ENCODE measurements at regions not wholly inside any gene's neighbourhood (a gene's known extent, or its start where the extent isn't known, plus 50 kb on each side); places are given as distances from the start of the nearest gene placed in this dataset.
"Not testable (repeated sequence)": the region's sequence is repeated elsewhere in the genome, so short reads cannot be mapped to it uniquely, and the experiment has no call there.

DNA sequence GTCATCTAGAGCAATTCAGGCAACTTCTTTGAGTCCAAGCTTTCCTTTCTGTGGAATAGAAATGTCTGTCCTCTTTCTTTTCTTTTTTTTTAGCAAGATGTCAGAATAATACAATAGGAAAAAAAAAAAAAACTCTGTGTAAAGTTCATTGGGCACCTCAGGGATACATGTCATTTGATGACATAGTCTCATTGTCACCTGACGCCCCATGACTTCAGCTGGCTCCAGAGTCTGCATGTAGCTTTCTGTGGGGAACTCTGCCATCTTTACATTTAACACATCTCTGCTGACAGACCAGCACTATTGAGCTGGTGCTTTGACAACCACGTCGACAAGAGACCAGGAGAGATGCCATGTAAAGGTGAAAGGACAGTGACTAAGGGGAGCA, 172.5 kb upstream of the KLF7 start:
- no peaks in the 10 kb centered on the region for H3K27me3 ChIP-seq (ENCODE audit: control insufficient read depth, insufficient read depth, low read length)
- no CpG with 5 or more reads among the region's 3 CpGs for WGBS (ENCODE audit: insufficient coverage, insufficient read length)
- H3K9me3 ChIP-seq (ENCODE audit: control insufficient read depth, insufficient read depth, low read length) = no peaks in the 10 kb centered on the region
- no peak overlapping the region for H3K27ac ChIP-seq (ENCODE audit: low read length)
- no peaks in the 10 kb centered on the region for H3K36me3 ChIP-seq (ENCODE audit: control insufficient read depth, insufficient read depth, low read length)
- H3K4me1 ChIP-seq (ENCODE audit: control insufficient read depth, insufficient read depth, low read length) = peaks cover 4% of the 10 kb centered on the region; the same call in 1 of the 2 replicates
- H3K4me3 ChIP-seq (ENCODE audit: low read length) = no peak overlapping the region
- DNase-seq (ENCODE audit: low read depth, low spot score) = no peak

- H3K27ac ChIP-seq (ENCODE audit: low read length) = no peak overlapping the region
- no peaks in the 10 kb centered on the region for H3K9me3 ChIP-seq (ENCODE audit: control insufficient read depth, insufficient read depth, low read length)
- DNase-seq (ENCODE audit: low read depth, low spot score) = no peak
- no peaks in the 10 kb centered on the region for H3K27me3 ChIP-seq (ENCODE audit: control insufficient read depth, insufficient read depth, low read length)
- no peak overlapping the region for H3K4me3 ChIP-seq (ENCODE audit: low read length)
- no peaks in the 10 kb centered on the region for H3K36me3 ChIP-seq (ENCODE audit: control insufficient read depth, insufficient read depth, low read length)
- peaks cover 4% of the 10 kb centered on the region; the same call in 1 of the 2 replicates for H3K4me1 ChIP-seq (ENCODE audit: control insufficient read depth, insufficient read depth, low read length)
- whole genome bisulfite sequencing (ENCODE audit: insufficient coverage, insufficient read length) = no CpG with 5 or more reads among the region's 3 CpGs
Observed at GRCh38 chr2:207338610-207339009, 172.9 kb upstream of the KLF7 start.

- Histone ChIP-seq H3K36me3 (ENCODE audit: control insufficient read depth, insufficient read depth, low read length) (no peaks in the 10 kb centered on the region), H3K4me1 (ENCODE audit: control insufficient read depth, insufficient read depth, low read length) (peaks cover 4% of the 10 kb centered on the region; the same call in 1 of the 2 replicates), H3K27me3 (ENCODE audit: control insufficient read depth, insufficient read depth, low read length) (no peaks in the 10 kb centered on the region), H3K27ac (ENCODE audit: low read length) (no peak overlapping the region), H3K9me3 (ENCODE audit: control insufficient read depth, insufficient read depth, low read length) (no peaks in the 10 kb centered on the region), H3K4me3 (ENCODE audit: low read length) (no peak overlapping the region)
- WGBS (ENCODE audit: insufficient coverage, insufficient read length) = no CpG with 5 or more reads among the region's 9 CpGs
- no peak for DNase-seq (ENCODE audit: low read depth, low spot score)
Observed at GRCh38 chr2:207341112-207341750, 175.5 kb upstream of the KLF7 start.

DNA sequence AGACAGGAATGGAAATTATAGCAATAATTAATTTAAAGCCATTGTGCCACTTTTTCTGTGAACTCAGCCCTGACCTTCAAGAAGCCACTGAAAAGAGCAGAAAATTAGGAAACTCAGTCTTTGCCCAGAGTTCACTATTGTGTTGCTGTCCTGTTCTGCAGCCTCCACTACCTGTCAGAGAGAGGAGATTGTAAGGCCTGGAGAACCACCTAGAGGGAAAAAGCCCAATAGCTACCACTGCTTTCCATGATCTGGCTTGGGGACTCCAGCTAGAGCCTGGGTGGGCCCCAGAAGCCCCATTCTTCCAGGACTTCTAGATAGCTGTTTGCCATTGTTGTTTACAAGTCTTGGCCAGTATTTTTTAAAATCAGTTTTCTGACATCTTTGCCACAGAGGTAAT, 176.1 kb upstream of the KLF7 start:
- peaks cover 4% of the 10 kb centered on the region; the same call in 1 of the 2 replicates for H3K4me1 ChIP-seq (ENCODE audit: control insufficient read depth, insufficient read depth, low read length)
- H3K36me3 ChIP-seq (ENCODE audit: control insufficient read depth, insufficient read depth, low read length) = no peaks in the 10 kb centered on the region
- peak; percentile 20 for DNase-seq (ENCODE audit: low read depth, low spot score)
- no peaks in the 10 kb centered on the region for H3K9me3 ChIP-seq (ENCODE audit: control insufficient read depth, insufficient read depth, low read length)
- no peak overlapping the region for H3K27ac ChIP-seq (ENCODE audit: low read length)
- H3K4me3 ChIP-seq (ENCODE audit: low read length) = no peak overlapping the region
- no peaks in the 10 kb centered on the region for H3K27me3 ChIP-seq (ENCODE audit: control insufficient read depth, insufficient read depth, low read length)

- no CpG with 5 or more reads among the region's 12 CpGs for WGBS (ENCODE audit: insufficient coverage, insufficient read length)
- not testable (repeated sequence) for DNase-seq (ENCODE audit: low read depth, low spot score); H3K4me1 ChIP-seq (ENCODE audit: control insufficient read depth, insufficient read depth, low read length); H3K27me3 ChIP-seq (ENCODE audit: control insufficient read depth, insufficient read depth, low read length); H3K36me3 ChIP-seq (ENCODE audit: control insufficient read depth, insufficient read depth, low read length); H3K27ac ChIP-seq (ENCODE audit: low read length); H3K9me3 ChIP-seq (ENCODE audit: control insufficient read depth, insufficient read depth, low read length); H3K4me3 ChIP-seq (ENCODE audit: low read length)
Observed at GRCh38 chr2:207344596-207345394, 179.0 kb upstream of the KLF7 start.

DNA sequence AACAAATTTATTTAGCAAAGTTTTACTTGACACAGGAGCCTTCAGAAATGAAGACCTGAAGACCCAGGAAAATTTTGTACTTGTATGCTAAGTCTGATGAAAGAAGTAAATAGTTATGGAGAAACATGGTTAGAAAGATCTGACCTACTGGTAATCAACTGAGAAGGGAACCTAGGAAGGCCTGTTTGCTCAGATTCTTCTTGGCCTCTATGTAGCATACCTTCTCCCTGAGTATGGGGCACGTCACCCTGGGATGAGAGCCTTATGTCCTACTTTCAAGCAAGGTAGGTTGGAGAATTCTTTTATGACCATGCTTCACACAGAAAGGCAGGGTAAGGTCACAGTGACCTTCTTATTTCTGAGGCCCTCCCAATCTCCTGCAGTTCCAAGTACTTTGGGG, 178.6 kb upstream of the CREB1 start:
- no peaks in the 10 kb centered on the region for H3K27me3 ChIP-seq (ENCODE audit: control insufficient read depth, insufficient read depth, low read length)
- H3K36me3 ChIP-seq (ENCODE audit: control insufficient read depth, insufficient read depth, low read length) = no peaks in the 10 kb centered on the region
- H3K4me1 ChIP-seq (ENCODE audit: control insufficient read depth, insufficient read depth, low read length) = no peaks in the 10 kb centered on the region
- DNase-seq (ENCODE audit: low read depth, low spot score) = no peak
- no CpG with 5 or more reads among the region's 1 CpG for WGBS (ENCODE audit: insufficient coverage, insufficient read length)
- H3K4me3 ChIP-seq (ENCODE audit: low read length) = no peak overlapping the region
- H3K27ac ChIP-seq (ENCODE audit: low read length) = no peak overlapping the region
- no peaks in the 10 kb centered on the region for H3K9me3 ChIP-seq (ENCODE audit: control insufficient read depth, insufficient read depth, low read length)

GRCh38 chr2:207352978-207353671, 176.6 kb upstream of the CREB1 start:
- no peak for DNase-seq (ENCODE audit: low read depth, low spot score)
- no peak overlapping the region for H3K27ac ChIP-seq (ENCODE audit: low read length)
- H3K36me3 ChIP-seq (ENCODE audit: control insufficient read depth, insufficient read depth, low read length) = no peaks in the 10 kb centered on the region

GRCh38 chr2:207353836-207354235, 175.9 kb upstream of the CREB1 start:
- Histone ChIP-seq H3K4me3 (ENCODE audit: low read length) (no peak overlapping the region), H3K36me3 (ENCODE audit: control insufficient read depth, insufficient read depth, low read length) (no peaks in the 10 kb centered on the region), H3K4me1 (ENCODE audit: control insufficient read depth, insufficient read depth, low read length) (no peaks in the 10 kb centered on the region), H3K27ac (ENCODE audit: low read length) (no peak overlapping the region), H3K27me3 (ENCODE audit: control insufficient read depth, insufficient read depth, low read length) (no peaks in the 10 kb centered on the region), H3K9me3 (ENCODE audit: control insufficient read depth, insufficient read depth, low read length) (no peaks in the 10 kb centered on the region)
- no CpG with 5 or more reads among the region's 1 CpG for WGBS (ENCODE audit: insufficient coverage, insufficient read length)
- no peak for DNase-seq (ENCODE audit: low read depth, low spot score)

More at GRCh38 chr2:207352978-207353671, 176.6 kb upstream of the CREB1 start:
- Histone ChIP-seq H3K9me3 (ENCODE audit: control insufficient read depth, insufficient read depth, low read length) (no peaks in the 10 kb centered on the region), H3K4me3 (ENCODE audit: low read length) (no peak overlapping the region), H3K4me1 (ENCODE audit: control insufficient read depth, insufficient read depth, low read length) (no peaks in the 10 kb centered on the region), H3K27me3 (ENCODE audit: control insufficient read depth, insufficient read depth, low read length) (no peaks in the 10 kb centered on the region)
- no CpG with 5 or more reads among the region's 9 CpGs for WGBS (ENCODE audit: insufficient coverage, insufficient read length)

DNA sequence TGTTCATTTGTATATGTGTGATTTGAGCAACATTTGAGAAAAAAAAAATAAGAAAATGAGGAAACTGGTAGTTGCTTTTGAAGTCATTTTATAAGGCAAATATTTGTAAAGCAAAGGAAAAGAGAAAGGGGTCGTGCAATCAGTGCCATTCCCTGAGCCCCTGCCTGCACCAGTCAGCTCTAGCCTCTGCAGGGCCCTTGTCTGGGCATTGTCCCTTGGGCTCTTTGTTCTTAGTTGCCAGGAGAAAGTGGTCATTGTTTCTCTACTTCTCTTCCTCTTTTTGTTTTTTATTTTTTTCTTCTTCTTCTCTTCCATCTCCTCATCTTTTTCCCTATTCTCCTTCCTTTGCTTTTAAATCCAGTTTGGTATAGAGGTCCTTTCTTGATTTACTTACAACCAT, 175.3 kb upstream of the CREB1 start:
- Histone ChIP-seq H3K36me3 (ENCODE audit: control insufficient read depth, insufficient read depth, low read length) (no peaks in the 10 kb centered on the region), H3K4me3 (ENCODE audit: low read length) (no peak overlapping the region), H3K27me3 (ENCODE audit: control insufficient read depth, insufficient read depth, low read length) (no peaks in the 10 kb centered on the region), H3K4me1 (ENCODE audit: control insufficient read depth, insufficient read depth, low read length) (no peaks in the 10 kb centered on the region), H3K27ac (ENCODE audit: low read length) (no peak overlapping the region), H3K9me3 (ENCODE audit: control insufficient read depth, insufficient read depth, low read length) (no peaks in the 10 kb centered on the region)
- DNase-seq (ENCODE audit: low read depth, low spot score) = no peak
- WGBS (ENCODE audit: insufficient coverage, insufficient read length) = no CpG with 5 or more reads among the region's 1 CpG

GRCh38 chr2:207356567-207356966, 173.2 kb upstream of the CREB1 start:
- Histone ChIP-seq H3K27ac (ENCODE audit: low read length) (no peak overlapping the region), H3K27me3 (ENCODE audit: control insufficient read depth, insufficient read depth, low read length) (no peaks in the 10 kb centered on the region), H3K36me3 (ENCODE audit: control insufficient read depth, insufficient read depth, low read length) (no peaks in the 10 kb centered on the region), H3K9me3 (ENCODE audit: control insufficient read depth, insufficient read depth, low read length) (no peaks in the 10 kb centered on the region), H3K4me1 (ENCODE audit: control insufficient read depth, insufficient read depth, low read length) (no peaks in the 10 kb centered on the region), H3K4me3 (ENCODE audit: low read length) (no peak overlapping the region)
- no peak for DNase-seq (ENCODE audit: low read depth, low spot score)
- WGBS (ENCODE audit: insufficient coverage, insufficient read length) = no CpG with 5 or more reads among the region's 1 CpG
